Dermis blood vessel endothelial cell (primary cell): ENCODE measurements at regions not wholly inside any gene's neighbourhood (a gene's known extent, or its start where the extent isn't known, plus 50 kb on each side); places are given as distances from the start of the nearest gene placed in this dataset.

Experiments
- DNase-seq: peaks from one replicate; pipeline ENCODE4 v3.0.0; 2010

GRCh38 chr3:13171704-13172643 is 98.7 kb upstream of the IQSEC1 start:
- no peak for DNase-seq

GRCh38 chr3:13170317-13170716 is 97.1 kb upstream of the IQSEC1 start:
- DNase-seq, result no peak

DNA sequence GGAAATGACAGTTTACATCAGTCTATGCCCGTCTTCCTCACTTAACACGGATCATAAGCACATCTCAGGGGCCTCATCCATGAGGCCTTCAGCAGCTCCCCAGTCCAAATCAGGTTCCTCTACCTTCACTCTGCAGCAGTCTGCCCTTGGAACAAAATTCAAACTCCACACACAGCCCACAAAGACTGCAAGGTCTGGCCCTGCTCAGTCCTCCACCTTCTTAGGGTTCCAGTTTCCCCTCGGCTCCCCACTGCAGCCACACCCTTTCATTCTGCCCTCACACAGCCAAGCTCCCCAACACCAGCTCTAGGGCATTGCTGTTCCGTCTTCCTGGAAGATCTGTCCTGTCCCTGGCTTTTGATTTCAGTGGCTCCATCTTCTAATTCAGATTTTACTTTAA is 95.2 kb upstream of the IQSEC1 start:
- DNase-seq, result no peak

DNA sequence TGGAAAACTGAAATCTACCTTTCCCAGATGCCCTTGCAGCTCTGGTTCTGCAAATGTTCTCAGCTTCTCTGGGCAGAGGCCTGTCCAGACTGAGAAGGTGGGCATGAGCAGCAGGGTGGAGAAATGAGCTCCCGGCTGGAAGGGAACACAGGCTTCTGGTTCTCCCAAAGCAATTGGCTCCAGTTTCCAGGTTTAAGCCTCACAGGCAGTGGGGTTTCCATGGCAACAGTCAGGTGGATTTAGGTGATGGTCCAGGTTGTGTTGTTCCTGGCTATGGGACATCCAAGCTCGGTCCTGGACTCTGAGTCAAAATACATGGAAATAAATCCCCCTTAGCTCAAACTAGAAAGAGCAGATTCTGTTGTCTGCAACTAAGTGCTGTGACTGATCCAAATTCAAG is 94.6 kb upstream of the IQSEC1 start:
- DNase-seq, result no peak

- DNase-seq, result no peak
Measured at GRCh38 chr3:13167064-13167743, 94.0 kb upstream of the IQSEC1 start.

GRCh38 chr3:13166243-13167063 is 93.2 kb upstream of the IQSEC1 start:
- DNase-seq, result no peak

DNA sequence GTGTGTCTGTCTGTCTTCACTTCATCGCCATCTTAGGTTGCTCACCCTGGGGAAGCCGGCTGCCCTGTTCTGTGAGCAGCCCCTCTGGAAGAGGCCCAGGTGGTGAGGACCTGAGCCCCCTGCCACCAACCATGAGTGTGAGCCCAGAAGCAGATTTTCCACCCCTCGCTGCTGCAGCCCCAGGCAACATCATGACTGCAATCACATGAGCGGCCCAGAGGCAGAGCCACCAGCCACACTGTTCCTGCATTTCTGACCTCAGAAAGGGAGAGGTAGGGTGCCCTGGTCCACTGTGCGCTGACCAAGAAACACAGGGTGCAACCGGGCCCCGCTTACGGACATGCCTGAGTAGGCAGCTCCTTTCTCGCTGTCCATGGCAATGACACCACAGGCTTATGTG is 92.3 kb upstream of the IQSEC1 start:
- no peak for DNase-seq

DNA sequence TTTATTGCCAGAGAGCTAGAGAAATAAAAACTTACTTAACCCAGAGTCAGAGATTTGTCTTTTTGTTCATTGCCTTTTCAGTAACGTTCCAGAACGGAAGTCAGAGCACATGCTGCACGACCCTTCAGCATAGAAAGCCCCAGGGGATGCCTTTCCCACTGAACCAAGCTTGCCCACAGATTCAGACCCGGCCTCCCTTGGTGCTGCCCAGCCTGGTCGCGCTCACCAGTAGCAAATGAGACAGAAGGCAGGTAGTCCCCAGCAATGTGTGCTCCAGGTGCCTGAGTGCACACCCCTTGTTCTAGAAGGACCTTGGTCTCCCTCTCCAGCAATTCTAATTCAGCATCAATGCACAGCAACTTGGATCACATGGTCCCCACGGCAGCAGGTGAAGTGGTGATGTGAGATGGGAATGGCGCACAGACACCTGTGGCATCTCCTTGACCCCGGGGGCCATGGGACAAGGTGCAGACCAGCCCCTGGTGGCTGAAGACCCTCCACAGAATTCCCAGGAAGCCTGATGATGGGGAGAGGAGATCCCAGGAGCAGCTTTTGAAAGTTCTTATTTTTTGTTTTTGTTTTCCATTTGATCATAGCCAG is 91.8 kb upstream of the IQSEC1 start:
- DNase-seq, result no peak

GRCh38 chr3:13163848-13164382 is 90.7 kb upstream of the IQSEC1 start:
- no peak for DNase-seq

GRCh38 chr3:13162549-13163320 is 89.5 kb upstream of the IQSEC1 start:
- DNase-seq, result no peak

GRCh38 chr3:13161771-13162535 is 88.7 kb upstream of the IQSEC1 start:
- no peak for DNase-seq

DNA sequence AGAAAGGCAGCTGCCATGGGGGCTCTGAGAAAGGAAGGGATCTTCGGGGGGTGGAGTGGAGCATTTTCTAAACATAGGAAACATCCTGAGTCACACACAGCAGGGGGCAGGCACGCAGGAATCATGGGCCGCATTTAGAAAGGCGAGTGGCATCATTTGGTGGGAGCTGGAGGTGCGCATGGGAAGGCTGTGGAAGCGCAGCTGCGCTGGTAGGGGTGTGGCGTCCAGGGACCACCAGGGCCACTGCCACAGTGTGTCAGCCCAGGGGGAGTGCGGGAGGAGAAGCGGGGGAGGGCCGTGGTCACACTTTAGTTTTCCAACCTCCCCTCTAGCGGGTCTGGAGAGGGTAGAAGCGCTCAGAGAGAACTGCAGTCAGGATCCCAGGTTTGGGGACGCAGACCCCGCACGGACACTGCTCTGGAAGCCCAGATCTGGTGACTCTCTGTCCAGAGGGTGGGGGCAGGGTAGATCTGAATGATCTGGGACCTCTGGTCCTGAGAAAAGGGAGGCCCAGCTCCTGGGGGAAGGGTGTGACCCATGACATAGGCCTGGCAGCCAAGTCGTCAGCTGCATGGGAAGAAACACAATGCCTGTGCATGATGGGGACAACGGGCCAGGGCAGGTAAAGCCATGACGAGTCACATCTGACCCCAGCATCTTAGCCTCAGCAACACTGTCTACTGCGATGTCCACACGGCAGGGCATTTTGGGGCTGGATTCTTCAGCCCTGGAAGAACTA is 88.0 kb upstream of the IQSEC1 start:
- peak; percentile 14 for DNase-seq

- DNase-seq, result no peak
Measured at GRCh38 chr3:13160619-13161018, 87.4 kb upstream of the IQSEC1 start.

- no peak for DNase-seq
Measured at GRCh38 chr3:13159890-13160289, 86.7 kb upstream of the IQSEC1 start.

DNA sequence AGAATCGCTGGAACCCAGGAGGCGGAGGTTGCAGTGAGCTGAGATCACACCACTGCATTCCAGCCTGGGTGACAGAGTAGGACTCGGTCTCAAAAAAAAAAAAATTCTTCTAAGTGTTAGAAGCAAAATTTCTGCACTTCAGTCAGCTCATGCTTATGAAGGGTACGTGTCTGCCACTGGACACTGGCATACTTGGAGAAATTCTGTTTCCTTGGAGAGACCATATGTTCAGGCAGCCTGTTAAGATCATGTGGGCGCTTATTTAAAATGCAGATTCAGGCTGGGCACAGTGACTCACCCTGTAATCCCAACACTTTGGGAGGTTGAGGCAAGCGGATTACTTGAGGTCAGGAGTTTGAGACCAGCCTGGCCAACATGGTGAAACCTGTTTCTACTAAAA is 85.6 kb upstream of the IQSEC1 start:
- DNase-seq, result no peak

DNA sequence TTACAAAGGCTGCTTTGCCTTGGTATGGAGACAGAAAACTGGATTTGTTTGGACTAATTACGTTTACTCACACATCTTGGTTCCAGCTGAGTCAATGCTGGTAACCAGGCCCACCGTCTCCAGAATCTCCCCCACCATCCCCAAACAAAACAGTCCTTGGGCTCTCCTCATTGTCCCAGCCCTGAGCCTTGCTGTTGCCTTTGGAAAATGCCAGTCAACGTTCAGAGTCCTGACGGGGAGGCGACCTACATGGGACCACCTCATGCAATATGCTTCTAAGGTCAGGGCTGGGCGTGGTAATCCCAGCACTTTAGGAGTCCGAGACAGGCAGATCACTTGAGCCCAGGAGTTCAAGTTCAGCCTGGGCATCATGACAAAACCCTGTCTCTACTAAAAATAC is 85.2 kb upstream of the IQSEC1 start:
- DNase-seq, result no peak

DNA sequence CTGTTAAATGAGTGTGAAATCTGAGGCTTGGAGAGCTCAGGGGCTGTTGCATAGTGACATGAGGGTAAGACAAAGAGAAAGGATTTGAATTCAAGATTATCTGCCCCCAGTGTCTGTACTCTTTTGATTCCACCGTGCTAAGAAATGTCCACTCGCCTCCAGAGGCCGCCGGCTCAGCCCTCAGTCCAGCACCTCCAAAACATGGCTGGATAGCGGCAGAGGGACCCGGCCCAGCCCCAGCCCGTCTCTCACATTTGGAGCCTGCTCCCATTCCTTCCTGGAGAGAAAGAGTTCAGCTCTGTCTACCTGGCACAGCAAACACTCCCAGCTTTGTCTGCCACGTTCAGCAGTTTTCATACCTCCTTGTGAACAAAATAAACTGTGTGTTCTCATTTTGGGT is 84.8 kb upstream of the IQSEC1 start:
- no peak for DNase-seq

DNA sequence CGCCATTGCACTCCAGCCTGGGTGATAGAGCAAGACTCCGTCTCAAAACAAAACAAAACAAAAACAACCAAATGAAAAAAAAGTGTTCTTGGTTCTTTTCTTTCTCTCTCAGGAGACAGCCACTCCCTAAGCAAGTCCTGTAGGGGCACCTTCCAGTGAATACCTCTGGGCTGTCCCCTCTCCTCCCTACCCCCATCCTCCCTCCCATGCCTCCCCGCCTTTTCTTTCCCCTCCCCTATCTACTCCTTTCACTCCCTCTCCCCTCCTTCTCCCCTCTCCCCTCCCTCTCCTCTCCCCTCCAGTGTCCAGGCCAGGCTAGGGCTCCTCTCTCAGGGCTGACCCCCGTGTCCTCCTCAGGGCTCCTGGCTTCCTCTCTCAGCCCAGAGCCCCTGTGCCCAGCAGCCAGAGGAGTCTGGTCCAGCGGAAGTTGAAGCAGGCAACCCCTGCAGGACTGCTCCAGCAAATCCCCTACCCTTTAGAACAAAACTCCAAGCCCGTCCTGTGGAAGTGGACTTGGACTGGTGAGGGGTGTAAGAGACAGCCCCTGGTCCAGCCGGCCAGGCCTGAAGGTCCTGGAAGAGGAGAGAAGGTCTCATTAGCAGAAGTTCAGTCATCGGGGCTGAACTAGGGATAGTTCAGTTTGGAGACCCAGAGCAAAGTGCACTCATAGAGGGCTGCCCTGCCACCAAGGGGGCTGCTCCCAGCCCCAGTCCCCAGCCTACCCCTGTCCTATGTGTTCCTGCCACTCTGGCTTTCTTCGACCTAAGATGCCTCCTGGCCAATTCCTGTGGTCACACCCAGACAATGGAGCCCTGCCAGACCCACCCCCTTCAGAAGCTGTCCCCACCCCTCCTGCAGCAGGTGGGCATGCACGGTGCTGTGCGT is 79.8 kb upstream of the IQSEC1 start:
- DNase-seq, result no peak

DNA sequence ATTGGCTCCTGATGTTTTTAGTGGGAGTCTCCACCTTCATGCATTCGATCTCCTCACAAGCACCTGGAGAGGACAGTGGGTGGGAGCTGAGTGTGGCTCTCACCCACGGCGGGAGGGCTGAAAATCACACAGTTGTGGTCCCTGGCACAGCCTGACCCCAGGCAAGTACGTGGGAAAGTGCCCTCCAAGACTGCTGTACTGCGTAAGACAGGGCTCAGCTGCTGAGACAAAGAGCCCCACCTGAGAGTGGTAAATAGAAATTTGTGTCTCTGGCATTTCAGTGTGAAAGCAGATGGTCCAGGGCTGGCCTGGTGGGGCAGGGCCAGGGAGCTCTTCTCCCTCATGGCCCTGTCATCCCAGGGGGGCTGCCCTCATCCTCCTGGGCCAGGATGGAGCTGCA is 77.4 kb upstream of the IQSEC1 start:
- no peak for DNase-seq
